Stimulated activated CD4-positive, alpha-beta T cell treated with anti-CD3 and anti-CD28 coated beads, Interleukin-2, amount 100 ng/mL, for 4 hours (primary cell): ENCODE measurements at regions not wholly inside any gene's neighbourhood (a gene's known extent, or its start where the extent isn't known, plus 50 kb on each side); places are given as distances from the start of the nearest gene placed in this dataset.
A peak's percentile ranks its signal among the peaks of the same experiment; 100 is the strongest.
"Not testable (repeated sequence)": the region's sequence is repeated elsewhere in the genome, so short reads cannot be mapped to it uniquely, and the experiment has no call there.

Experiments
- DNase-seq: peaks from one replicate; pipeline ENCODE4 v3.0.0-alpha.2; 2020; ENCODE audit warnings: low read depth

DNA sequence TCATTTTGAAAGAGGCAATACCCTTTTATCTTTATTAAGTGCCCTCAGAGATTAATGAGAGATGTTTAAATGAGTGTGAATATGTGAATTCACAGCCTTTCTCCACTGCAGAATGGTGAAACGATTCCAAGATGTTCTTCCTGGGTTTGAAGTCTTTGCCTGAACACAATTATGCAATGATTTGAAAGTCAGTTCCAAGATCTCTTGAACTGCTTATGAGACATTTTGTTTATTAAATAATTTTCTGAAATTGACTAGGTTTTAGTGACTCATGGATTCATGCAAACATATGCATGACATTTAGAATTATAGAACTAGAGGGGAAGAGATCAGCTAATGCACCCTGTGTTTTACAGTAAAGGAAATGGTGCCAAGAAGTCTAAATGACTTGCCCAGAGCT lies 118.1 kb upstream of the SLC38A2 start:
- DNase-seq: no peak

DNA sequence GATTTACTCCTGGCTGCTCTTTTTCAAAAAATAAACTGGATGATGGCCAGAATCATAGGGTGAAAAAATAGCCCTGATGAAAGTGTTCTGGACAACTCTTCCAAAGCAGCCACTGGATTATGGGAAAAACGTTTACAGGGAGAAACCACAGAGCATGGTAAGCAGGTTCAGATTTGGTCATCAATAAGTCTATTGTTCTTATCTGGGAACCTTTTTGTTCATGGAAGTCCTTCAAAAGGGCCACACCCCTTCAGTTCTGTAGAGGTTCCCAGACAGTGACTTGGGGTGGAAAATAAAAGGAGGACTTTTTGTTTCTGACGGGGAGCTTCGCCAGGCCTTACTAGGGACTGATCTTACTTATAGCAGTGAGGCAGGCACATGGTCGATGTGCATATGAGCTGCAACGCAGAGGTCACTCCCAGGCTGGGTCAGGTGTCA lies 117.4 kb upstream of the SLC38A2 start:
- DNase-seq: no peak

DNA sequence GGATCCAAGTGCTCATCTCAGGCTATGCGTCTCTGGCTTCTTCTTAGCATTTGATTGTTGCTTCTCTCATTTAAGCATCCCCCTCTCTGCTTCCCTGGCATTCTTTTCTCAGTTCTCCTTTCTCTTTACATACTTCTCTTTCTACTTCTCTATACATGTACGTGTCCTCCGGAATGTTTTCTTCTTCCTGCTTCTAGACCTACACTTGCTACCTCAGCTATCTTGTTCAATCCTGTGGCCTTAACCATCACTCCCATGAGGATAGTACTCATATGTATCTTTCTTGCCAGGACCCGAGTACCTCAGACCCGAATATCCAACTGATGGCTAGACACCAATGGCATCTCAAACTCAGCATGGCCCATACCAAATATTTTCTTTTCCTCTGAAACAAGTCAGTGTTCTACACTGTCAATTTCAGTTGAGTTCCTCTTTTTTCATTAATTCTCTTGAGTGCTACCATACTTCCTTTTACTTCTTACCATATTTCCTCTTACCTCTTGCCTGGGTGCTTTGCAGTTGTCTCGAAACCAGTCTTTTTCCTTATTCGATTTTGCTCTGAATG lies 115.1 kb upstream of the SLC38A2 start:
- no peak for DNase-seq

DNA sequence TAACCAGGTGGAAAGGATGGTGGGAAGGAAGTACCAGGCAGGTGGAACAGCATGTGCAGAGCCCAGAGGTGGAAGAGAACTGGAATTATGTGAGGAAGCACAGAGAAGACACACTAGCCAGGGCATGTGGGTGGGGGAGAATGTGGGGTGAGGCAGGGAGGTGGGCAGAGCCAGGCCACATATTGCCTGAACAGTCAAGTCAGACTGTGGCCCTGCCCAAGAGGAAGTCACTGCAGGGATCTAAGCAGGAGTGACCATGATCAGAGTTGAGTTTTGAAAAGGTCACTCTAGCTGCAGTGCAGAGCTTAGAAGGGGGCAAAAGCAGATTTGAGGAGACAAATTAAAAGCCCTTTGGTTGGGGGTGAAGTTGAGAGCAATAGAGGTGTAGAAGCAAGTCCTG lies 114.0 kb upstream of the SLC38A2 start:
- DNase-seq: no peak

DNA sequence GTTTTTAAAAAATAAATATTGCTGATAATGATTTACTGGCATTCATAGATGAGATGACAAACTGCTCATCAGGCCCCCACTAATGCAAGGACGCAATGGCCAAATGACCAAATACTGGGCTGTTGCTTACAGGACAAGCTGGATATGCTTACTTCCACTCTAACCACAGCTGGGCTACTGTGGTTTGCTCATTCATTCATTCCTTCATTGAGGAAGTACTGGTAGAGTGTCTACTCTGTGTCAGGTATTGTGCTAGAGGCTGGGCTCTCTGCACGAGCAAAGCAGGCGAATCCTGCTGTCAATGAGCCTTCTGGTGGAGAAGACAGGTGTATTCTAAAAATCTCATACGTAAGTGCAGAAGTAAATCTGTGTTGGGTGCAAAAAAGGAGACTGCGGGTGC lies 113.3 kb upstream of the SLC38A2 start:
- no peak for DNase-seq

DNA sequence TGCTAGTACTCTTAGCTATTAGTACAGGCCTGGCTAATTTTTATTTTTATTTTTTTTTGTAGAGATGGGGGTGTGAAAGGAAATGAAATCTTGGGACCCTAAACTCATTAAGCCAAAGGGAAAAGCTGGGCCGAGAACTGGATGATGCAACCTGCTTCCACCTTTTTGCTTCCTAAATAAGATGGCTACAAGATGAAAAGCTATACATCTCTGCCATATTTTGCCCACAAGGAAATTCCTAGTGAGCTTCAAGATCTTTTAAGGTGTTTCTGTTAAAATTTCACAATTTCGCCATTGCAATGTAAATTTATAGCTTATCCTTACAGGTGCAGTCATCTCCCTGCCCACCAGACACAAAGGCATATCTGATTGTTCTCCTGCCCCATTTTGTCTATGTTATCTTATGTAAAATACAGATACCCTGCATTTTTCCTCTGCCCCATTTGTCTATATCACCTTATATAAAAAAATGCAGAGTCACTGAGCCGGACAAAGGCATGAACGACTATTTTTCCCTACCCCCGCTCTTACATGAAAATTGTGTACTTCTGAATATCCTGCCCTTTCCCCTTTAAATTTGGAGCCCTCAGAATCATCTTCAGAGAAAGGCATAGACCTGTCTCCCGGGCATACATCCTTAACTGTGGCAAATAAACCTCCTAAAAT lies 112.0 kb upstream of the SLC38A2 start:
- DNase-seq: no peak

DNA sequence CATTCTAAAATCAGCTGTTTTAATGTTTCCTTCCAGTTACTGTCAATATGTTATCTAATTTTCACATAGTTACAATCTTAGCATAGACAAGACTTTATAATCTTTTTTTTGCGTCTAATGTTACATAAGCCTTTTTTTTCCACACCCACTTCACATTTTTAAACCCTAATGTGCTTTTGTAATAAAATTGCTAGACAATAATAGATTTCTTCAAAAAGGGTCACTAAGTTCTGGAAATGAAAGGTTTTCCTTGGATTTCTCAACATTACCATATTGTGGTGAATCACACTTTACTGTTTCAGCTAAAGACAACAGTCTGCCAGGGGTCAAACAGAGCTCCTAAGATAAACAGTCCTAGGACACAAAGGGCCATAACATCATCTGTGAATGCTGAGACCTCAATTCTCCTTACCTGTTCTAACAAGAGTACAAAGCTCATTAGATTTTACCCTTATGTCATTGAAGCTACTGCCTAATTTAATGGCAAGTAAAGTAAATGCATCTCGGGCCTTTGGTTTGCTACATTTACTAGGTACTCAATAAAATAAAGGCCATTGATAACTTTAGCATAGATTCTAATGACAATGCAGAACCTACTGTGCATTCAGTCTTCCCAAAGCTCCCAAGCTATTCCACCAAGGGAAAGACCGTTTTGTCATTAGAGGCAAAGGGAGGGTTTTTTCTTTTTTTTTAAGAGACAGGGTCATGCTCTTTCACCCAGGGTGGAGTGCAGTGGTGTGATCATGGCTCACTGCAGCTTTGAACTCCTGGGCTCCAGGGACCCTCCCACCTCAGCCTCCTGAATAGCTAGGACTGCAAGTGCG lies 111.2 kb upstream of the SLC38A2 start:
- no peak for DNase-seq

DNA sequence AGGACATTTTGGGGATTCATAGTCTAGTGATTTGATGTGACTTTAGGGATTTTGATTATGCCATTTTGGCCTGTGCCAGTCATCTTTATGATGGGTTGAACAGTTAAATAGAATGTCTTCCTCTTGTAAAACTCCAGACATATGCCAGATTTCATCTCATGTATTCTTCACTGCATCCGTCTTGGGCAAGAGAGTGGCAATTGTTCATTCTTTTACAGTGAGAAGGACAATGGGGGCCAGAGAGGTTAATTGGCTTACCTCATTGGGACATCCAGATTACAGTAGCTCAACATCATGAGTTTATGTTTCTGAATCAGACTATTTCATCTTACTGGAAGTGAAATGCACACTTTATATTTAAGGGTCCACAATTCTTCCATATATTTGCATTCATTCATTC lies 108.2 kb upstream of the SLC38A2 start:
- DNase-seq: no peak

DNA sequence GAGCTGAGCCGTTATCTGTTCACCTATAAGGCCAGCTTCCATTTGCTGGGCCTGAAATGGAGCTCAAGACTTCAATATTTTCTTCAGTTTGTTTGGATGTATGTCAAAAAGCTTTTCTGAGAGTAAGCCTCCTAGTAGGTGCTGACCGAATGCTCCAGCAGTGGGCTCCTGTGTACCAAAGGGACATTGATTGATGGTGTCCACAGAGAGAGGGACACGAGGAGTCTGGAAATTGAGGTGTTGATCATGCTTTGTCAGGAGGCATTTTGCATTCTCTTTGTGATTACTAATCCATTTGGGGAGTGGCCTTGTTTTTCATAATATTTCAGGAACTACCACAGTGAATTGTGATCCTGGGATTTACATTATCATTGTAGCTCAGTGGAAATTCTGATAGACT lies 107.7 kb upstream of the SLC38A2 start:
- DNase-seq: no peak

DNA sequence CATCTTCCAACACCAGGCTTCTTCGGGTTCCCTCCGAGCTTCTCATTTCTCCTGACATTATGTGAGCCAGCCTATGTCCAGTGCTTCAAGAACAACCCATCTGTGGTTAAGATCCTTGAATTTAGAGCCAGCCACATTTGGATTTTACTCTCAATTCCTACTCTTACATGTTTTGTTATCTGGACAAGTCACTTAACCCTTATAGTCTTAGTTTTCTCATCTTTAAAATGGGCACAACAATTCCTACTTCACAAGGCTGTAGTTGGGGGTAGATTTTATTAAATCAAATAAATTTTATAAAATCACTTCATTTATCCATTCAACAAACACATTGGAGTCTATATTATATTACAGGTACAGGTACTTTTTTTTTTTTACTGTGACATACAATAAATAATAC lies 105.5 kb upstream of the SLC38A2 start:
- DNase-seq: no peak

DNA sequence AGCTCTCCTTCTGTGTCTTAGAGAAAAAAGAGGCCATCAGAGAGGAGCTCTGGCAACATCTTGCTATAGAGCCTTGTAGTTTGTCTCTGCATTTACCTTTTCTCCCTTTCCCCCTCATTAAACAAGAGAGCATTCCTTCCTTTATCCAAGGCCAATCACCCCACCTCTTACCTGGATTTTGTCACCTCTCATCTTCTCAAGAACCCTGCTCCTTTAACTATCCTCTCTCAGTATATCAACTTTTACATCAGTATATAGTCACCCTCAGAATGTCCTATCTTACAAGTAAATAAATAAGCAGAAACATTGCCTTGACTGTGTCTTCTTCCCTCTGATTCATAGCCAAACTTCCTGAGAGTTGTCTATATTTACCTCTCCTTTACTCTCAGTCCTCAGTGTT lies 105.0 kb upstream of the SLC38A2 start:
- DNase-seq: no peak

DNA sequence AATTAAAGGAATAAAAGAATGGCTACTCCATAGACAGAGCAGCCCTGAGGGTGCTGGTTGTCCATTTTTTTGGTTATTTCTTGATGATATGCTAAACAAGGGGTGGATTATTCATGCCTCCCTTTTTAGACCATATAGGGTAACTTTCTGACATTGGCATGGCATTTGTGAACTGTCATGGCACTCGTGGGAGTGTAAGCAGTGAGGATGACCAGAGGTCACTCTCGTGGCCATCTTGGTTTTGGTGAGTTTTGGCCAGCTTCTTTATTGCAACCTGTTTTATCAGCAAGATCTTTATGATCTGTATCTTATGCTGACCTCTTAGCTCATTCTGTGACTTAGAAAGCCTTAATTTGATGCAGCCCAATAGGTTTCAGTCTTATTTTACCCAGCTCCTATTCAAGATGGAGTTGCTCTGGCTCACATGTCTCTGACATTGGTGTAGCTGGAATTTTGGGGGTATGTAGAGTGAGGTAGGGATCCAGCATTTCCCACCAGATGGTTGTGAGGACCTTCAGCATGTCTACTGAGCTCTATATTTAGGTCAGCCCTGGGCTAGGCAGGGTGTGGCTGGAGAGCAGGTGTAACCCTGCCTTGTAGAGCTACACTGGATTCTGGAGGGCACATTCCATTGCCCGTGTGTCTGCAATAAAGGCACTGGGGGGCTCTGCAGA lies 103.5 kb upstream of the SLC38A2 start:
- DNase-seq: no peak

DNA sequence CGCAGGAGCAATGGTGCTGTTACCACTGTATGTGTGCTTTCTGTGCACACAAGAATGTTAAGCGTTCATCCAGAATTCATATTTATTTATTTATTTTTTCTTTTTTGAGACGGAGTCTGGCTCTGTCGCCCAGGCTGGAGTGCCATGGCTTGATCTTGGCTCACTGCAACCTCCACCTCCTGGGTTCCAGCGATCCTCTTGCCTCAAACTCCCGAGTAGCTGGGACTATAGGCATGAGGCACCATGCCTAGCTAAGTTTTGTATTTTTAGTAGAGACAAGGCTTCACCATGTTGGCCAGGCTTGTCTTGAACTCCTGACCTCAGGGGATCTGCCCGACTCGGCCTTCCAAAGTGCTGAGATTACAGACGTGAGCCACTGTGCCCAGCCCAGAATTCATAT lies 101.8 kb upstream of the SLC38A2 start:
- DNase-seq: not testable (repeated sequence)

DNA sequence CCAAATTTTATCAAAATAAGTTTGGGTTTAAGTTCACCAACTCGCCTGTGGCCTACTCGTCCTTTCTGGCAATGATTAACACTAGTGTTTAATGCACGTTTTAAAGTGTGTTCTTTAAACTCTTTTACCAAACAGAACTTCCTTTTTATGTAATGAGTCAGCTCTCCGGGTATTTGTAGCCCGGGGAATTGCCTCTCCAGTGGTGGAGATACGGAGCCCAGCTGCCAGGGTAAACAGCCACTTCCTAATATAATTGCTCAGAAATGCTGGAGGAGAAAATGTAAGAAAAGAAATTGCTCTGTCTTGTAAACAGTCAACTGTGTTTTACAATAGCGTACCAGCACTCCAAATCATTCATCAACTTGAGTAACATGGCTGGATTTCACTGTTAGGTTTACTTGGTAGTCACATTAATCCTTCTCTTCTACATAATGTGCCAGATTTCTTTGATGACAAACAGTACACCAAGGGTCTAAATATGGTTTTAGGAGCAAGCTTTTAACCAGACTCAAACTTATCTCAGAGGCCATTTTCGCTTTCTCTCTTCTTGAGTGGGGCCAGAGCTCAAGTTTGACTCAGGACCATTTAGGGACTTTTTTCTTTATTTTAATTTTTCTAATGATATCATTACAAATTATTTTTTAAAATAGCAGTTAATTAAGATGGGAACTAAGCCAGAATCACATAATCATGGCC lies 101.2 kb upstream of the SLC38A2 start:
- DNase-seq: no peak

DNA sequence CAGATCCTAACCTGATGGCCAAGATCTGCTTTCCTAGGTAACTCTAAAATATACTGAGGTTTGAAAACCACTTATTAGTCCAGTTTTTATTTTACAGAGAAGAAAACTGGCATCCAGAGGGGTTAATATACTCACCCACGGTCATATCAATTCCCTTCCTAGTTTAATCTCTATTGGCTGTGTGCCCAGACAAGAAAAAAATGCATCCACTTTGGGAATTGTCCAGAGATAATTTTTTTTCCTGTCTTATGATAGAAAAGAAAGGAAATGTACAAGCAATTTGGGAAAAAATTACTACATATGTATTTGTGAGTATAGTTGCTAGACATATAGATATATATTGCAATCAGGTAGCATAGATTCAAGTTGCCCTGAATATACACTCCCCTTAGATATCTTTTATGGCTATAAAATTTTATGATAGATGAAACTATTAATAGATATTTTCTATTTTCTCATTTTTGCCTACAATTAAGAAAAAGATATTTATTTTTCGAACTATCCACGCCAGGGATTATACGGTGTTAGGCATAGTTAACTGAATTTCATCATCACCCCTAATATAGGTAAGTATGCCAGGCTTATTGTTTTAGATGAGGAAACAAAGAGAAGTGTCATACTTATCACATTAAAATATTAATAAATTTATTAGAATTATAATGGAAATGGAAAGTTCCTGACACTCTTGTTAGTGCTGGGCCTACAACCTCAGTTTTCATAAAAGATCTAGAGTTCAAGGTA lies 100.5 kb upstream of the SLC38A2 start:
- no peak for DNase-seq

DNA sequence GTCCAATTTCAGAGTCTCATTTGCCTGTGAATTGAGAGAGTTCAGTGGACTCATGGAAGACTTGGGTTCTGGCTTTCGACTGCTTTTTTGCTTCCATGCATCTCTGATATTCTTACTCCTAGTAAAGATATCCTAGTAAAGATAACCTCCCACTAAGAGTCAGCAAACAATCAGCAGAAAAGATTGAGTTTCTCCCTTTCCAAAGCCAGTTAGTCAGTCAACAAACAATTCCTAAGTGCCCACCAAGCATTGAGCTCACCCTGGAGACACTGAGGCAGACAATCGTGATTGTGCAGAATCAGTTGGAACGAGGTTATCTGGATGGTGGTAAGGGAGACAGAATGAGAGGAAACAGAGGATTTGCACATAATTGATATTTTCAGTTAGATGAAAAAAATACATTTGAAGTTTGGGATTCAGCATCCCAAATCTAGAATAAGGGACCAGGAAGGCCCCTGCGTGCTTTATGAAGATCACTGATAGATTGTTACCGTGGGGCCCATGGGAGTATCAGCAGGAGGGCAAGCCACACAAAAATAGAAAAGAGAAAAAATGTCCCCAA lies 99.7 kb upstream of the SLC38A2 start:
- no peak for DNase-seq

DNA sequence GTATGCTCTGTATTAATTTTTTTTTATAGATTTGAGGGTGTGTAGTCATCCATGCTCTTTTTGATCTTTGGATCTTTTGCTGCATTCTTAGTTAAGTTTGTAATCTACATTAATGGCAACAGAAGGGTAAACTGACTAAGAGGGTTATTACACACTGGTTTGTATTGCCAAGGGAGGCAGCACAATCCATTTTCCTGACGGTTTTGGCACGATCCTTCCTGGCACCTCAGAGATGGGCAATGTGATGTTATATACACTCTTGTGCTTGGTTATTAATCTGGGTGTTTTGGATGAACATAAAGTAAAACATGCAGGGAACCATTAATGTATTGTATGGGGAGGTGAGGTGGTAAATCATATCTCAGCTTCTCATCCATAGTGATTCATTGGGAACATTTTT lies 98.8 kb upstream of the SLC38A2 start:
- no peak for DNase-seq

DNA sequence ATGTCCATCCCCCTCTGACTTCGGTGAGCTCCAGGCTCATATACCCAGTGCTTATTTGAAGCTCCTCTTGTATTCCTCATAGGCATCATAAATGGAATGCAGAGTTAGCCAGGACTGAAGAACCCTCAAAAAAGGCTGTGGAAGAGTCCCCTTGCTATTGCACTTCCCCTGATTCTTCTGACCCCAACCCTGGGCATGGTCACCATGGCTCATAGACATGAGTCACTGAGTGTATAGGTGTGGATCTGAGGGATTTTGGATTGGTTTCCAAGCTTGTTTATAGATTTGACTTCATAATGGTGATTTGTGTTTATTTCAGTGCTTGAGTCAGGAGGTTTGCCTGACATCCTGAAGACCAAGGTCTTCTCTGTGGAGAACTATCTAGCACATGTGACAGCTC lies 98.4 kb upstream of the SLC38A2 start:
- DNase-seq: no peak

DNA sequence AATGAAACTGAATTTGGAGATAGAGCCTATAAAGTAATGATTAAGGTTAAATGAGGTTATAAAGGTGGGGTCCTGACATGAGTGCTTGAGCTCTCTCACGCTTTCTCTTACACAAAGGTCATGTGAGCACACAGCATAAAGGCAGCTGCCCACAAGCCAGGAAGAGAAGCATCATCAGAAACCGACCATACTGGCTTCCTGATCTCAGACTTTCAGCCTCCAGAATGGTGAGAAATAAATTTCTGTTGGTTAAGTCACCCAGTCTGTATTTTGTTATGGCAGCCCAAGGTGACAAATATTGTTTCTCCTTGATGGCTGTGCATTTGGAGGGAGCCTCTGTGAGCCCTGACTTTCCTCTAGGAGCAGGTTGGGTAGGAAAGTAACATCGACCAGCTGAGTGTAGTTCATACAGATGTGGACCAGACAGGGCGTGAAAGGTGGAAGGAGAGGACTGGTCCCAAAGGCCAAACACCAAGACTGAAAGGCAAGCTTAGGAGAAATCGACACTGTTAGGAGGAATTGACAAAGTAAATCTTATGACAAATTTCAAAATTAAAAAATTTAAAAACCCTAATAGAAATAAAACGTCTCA lies 97.6 kb upstream of the SLC38A2 start:
- DNase-seq: peak; percentile 5

DNA sequence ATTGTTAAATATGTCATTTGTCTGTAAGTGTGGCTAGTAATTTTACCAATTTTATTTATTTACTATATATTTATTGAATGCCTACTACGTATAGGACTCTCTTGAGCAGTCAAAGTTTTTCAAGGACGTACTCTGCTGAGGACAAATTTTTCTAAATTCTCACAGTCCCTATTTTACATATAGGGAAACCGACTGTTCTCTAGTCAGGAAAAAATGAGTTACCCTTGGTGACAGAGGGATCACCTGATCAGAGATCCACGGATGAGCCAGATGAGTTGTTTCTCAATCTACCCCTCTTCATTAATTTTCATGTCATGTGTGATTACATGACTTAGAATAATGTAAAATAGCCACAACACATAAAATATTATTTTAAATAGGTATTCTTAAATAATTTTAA lies 96.2 kb upstream of the SLC38A2 start:
- DNase-seq: no peak

DNA sequence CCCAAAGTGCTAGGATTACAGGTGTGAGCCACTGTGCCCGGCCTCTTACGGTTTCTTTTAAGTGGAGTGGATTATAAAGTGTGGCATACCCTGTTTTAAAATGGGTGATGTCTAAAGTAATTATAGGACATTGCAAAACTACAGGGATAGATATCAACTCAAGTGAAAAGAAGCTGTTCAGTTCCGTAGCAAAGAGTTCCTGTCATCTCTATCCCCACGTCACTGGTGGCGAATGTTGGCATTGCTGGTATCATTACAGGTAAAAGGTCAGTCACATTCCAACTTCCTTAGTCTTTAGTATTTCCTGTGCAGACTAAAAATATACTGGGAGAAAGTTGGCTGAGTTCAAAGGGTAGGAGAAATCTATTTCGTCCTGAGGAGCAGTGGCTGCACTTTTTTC lies 95.6 kb upstream of the SLC38A2 start:
- no peak for DNase-seq
